PFSK-1 (cell line): ENCODE measurements at regions not wholly inside any gene's neighbourhood (a gene's known extent, or its start where the extent isn't known, plus 50 kb on each side); places are given as distances from the start of the nearest gene placed in this dataset.

Experiments
- FOXP2 ChIP-seq: optimal IDR thresholded peaks from 2 replicates; pipeline ENCODE3; 2011; ENCODE audit warnings: borderline replicate concordance, control low read depth, inconsistent platforms; ENCODE audit not compliant: insufficient read depth; ENCODE audit errors: extremely low read length, extremely low read depth
- POLR2AphosphoS5 ChIP-seq: IDR thresholded peaks from 2 replicates; pipeline ENCODE4 v1.6.1; 2012; ENCODE audit warnings: low read depth, mild to moderate bottlenecking, control low read depth, low read length, moderate library complexity
- SIN3A ChIP-seq: IDR thresholded peaks from 2 replicates; pipeline ENCODE4 v1.6.1; 2012; ENCODE audit warnings: mild to moderate bottlenecking, low read length, moderate library complexity, borderline replicate concordance; ENCODE audit not compliant: insufficient read depth
- TAF1 ChIP-seq: IDR thresholded peaks from 2 replicates; pipeline ENCODE4 v1.6.1; 2012; ENCODE audit warnings: low read length, control low read depth, borderline replicate concordance; ENCODE audit not compliant: insufficient read depth
- TF ChIP-seq, protein P1 (sequence below), 2 experiments: IDR thresholded peaks; 2 replicates each; pipeline versions ENCODE4 v1.6.1 to v1.8.0; 2011 to 2012; ENCODE audit warnings: low read depth in 2 of 2, low read length in 2 of 2, control low read depth in 1 of 2, inconsistent platforms in 1 of 2, mild to moderate bottlenecking in 1 of 2, moderate library complexity in 1 of 2; ENCODE audit not compliant: insufficient read depth in 1 of 2

DNA sequence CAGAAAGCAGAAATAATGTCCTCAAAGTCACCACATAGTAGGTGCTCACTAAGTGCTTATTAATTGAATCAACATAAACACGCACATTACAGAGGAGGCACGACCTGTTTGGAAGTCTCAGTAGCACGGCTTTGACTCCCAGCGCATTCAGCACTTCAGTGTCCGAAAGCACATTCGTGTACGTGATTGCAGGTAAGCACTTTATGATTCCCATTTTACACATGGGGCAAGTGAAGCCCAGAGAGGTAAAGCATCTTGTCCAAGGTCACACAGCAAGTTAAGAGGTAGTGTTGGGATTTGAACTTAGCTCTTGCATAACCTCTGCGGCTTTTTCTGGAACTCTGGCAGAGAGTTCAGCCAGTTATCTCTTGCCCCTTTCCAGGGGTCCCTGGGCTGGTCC is 85.2 kb upstream of the WNT4 start:
- TF ChIP-seq, protein P1, sequence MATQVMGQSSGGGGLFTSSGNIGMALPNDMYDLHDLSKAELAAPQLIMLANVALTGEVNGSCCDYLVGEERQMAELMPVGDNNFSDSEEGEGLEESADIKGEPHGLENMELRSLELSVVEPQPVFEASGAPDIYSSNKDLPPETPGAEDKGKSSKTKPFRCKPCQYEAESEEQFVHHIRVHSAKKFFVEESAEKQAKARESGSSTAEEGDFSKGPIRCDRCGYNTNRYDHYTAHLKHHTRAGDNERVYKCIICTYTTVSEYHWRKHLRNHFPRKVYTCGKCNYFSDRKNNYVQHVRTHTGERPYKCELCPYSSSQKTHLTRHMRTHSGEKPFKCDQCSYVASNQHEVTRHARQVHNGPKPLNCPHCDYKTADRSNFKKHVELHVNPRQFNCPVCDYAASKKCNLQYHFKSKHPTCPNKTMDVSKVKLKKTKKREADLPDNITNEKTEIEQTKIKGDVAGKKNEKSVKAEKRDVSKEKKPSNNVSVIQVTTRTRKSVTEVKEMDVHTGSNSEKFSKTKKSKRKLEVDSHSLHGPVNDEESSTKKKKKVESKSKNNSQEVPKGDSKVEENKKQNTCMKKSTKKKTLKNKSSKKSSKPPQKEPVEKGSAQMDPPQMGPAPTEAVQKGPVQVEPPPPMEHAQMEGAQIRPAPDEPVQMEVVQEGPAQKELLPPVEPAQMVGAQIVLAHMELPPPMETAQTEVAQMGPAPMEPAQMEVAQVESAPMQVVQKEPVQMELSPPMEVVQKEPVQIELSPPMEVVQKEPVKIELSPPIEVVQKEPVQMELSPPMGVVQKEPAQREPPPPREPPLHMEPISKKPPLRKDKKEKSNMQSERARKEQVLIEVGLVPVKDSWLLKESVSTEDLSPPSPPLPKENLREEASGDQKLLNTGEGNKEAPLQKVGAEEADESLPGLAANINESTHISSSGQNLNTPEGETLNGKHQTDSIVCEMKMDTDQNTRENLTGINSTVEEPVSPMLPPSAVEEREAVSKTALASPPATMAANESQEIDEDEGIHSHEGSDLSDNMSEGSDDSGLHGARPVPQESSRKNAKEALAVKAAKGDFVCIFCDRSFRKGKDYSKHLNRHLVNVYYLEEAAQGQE (IDR thresholded peaks at IDR 0.05; ENCODE audit: insufficient read depth in 1 of 2, low read depth in 2 of 2, low read length in 2 of 2), result no peak
- TF ChIP-seq FOXP2, result no peak
- TF ChIP-seq SIN3A, result no peak

DNA sequence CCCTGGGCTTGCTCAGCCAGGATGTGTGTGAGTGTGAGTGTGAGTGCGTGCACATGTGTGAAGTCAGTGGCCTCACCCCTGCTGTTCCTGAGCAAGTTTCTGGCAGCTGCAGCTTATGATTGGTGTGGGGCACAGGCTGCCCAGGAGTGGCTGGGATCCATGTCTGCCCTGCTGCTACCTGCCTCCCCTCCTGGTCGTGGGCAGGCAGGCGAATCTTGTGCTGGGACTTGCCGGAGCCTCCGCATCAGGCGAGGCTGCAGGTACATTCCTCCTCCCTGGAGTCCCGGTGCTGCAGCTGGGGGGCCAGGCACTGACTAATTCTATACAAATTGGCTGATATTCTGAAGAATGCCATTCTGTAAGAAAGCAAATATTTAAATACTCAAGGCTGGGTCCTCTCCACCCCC is 85.6 kb upstream of the WNT4 start:
- TF ChIP-seq, protein P1 (IDR thresholded peaks at IDR 0.05; ENCODE audit: insufficient read depth in 1 of 2, low read depth in 2 of 2, low read length in 2 of 2), result no peak
- TF ChIP-seq FOXP2 (no peak), POLR2AphosphoS5 (no peak), SIN3A (no peak), TAF1 (no peak)

GRCh38 chr1:22229379-22229778 is 86.5 kb upstream of the WNT4 start:
- no peak for TF ChIP-seq TAF1
- TF ChIP-seq, protein P1 (IDR thresholded peaks at IDR 0.05; ENCODE audit: insufficient read depth in 1 of 2, low read depth in 2 of 2, low read length in 2 of 2), result no peak
- no peak for TF ChIP-seq POLR2AphosphoS5
- TF ChIP-seq FOXP2, result no peak
- TF ChIP-seq SIN3A, result no peak

DNA sequence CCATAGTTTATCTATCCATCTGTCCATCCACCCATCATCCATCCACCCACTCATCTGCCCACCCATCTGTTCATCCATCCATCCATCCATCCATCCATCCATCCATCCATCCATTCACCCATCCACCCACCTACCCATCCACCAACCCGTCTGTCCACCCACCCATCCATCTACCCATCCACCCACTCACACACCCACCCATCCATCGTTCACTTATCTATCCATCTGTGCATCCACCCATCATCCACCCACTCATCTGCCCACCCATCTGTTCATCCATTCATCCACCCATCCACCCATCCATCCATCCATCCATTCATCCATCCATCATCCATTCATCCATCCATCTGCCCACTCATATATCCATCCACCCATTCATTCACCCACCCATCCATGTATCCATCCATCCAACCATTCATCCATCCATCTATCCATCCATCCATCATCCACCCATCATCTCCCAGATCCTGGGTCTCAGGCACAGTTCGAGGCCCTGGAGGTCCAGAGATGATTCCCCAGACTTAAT is 88.2 kb upstream of the WNT4 start:
- no peak for TF ChIP-seq POLR2AphosphoS5
- no peak for TF ChIP-seq FOXP2
- TF ChIP-seq SIN3A, result no peak
- TF ChIP-seq, protein P1 (IDR thresholded peaks at IDR 0.05; ENCODE audit: insufficient read depth in 1 of 2, low read depth in 2 of 2, low read length in 2 of 2), result no peak
- TF ChIP-seq TAF1, result no peak

DNA sequence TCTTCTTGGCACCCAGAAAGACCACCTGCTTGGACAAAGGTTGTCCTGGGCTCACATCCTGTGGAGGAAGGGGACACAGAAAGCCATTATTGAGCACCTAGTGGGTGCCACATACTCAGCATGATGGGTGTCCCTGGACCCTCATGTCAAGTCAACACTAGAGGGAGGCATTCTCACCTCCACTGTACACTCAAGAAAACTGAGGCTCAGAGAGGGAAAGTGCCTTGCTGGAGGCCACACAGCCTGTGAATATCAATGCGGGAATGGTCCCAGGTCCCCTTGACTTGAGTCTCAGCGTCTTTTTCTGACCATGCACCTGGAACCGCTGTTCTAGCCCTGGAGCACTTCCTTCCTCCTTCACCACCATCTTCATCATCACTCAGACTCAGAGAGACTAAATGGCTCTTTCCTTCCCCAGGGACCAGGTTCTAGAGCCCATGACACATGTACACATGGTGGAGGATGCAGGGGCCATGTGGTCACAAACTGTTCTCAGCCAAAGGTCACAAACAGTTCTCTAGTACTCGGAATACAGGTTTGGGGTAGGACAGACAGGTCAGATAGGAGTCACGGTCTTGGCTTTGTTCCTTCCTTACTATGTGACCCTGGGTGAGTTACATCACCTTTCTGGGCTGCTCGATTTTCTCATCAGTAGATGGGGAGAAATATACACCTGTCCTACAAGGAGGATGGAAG is 89.2 kb upstream of the WNT4 start:
- TF ChIP-seq, protein P1 (IDR thresholded peaks at IDR 0.05; ENCODE audit: insufficient read depth in 1 of 2, low read depth in 2 of 2, low read length in 2 of 2), result no peak
- TF ChIP-seq TAF1 (no peak), FOXP2 (no peak), SIN3A (no peak), POLR2AphosphoS5 (no peak)
